A549 (cell line): ENCODE measurements at regions not wholly inside any gene's neighbourhood (a gene's known extent, or its start where the extent isn't known, plus 50 kb on each side); places are given as distances from the start of the nearest gene placed in this dataset.

Experiments
- ATAC-seq, 2 experiments: fragments of 200-7000 bp in 1 of 2; fragments of >200 bp in 1 of 2; cut with Nextera tagmentation in 1 of 2; cut with Tn5 transposase in 1 of 2; 3 replicates each; pipeline versions ENCODE4 v1.8.0 to v1.9.1; 2018 to 2020; ENCODE audit warnings: mild to moderate bottlenecking in 1 of 2, moderate library complexity in 1 of 2
- CTCF ChIA-PET: fragments of 300-600 bp; sonication (Branson Sonifier 250); formaldehyde crosslinking; extraction: SDS; loops from one replicate; lab custom pipeline; 2021; ENCODE audit warnings: antibody characterized with exemption, inconsistent platforms; lab: Yijun Ruan, JAX
- POLR2A ChIA-PET: fragments of 350-600 bp; formaldehyde crosslinking; extraction: SDS; loops from one replicate; lab custom pipeline; 2021; ENCODE audit warnings: antibody characterized with exemption, inconsistent platforms; lab: Yijun Ruan, JAX
- DNase-seq, 2 experiments: peaks; one replicate each; pipeline versions ENCODE4 v3.0.0 to v3.0.0-alpha.2; 2011 to 2016; ENCODE audit warnings: low read depth in 1 of 2, low spot score in 1 of 2
- FAIRE-seq: peaks from 2 replicates; lab custom pipeline; 2011; peaks lifted over from hg19 to GRCh38; lab: Jason Lieb, UNC
- H3K27ac ChIP-seq, 2 experiments: fragments of >200 bp; sonication (Bioruptor Twin); formaldehyde crosslinking; 3 replicates each; pipeline ENCODE4 v1.5.1; 2016 to 2017
- H3K4me1 ChIP-seq: fragments of >200 bp; sonication (Bioruptor Twin); formaldehyde crosslinking; 3 replicates; pipeline ENCODE4 v1.6.1; 2016
- H3K4me2 ChIP-seq: fragments of >200 bp; sonication (Bioruptor Twin); formaldehyde crosslinking; 3 replicates; pipeline ENCODE4 v1.6.1; 2016
- H3K4me3 ChIP-seq: fragments of >200 bp; sonication (Bioruptor Twin); formaldehyde crosslinking; 3 replicates; pipeline ENCODE4 v1.5.1; 2016
- H3K9me3 ChIP-seq: fragments of >200 bp; sonication (Bioruptor Twin); formaldehyde crosslinking; 3 replicates; pipeline ENCODE4 v1.6.1; 2016
- CHD2 ChIP-seq: fragments of 150-350 bp; IDR thresholded peaks from 2 replicates; pipeline ENCODE4 v1.6.1; 2014; ENCODE audit warnings: low read length; ENCODE audit not compliant: partially characterized antibody
- CHD4 ChIP-seq: fragments of 200-600 bp; sonication (generic); IDR thresholded peaks from 2 replicates; pipeline ENCODE4 v1.6.1; 2016; ENCODE audit warnings: antibody characterized with exemption, mild to moderate bottlenecking, borderline replicate concordance
- E2F6 ChIP-seq: IDR thresholded peaks from 2 replicates; pipeline ENCODE4 v1.6.1; 2012; ENCODE audit warnings: low read depth, borderline replicate concordance
- EHF ChIP-seq: fragments of 250-450 bp; sonication (Bioruptor Pico); IDR thresholded peaks from 2 replicates; pipeline ENCODE4 v1.5.0; 2020; ENCODE audit warnings: mild to moderate bottlenecking
- EP300 ChIP-seq, 2 experiments: fragments of >200 bp; sonication (Bioruptor Twin); formaldehyde crosslinking; IDR thresholded peaks; 2 replicates in 1 of 2; 3 replicates in 1 of 2; pipeline ENCODE4 v1.6.1; 2016 to 2017
- FOXS1 ChIP-seq: fragments of 250-450 bp; sonication (Bioruptor Pico); IDR thresholded peaks from 2 replicates; pipeline ENCODE4 v1.5.0; 2020; ENCODE audit warnings: mild to moderate bottlenecking, moderate library complexity
- HMGXB4 ChIP-seq: fragments of 250-450 bp; sonication (Bioruptor Pico); IDR thresholded peaks from 2 replicates; pipeline ENCODE4 v1.5.0; 2021; ENCODE audit warnings: mild to moderate bottlenecking, moderate library complexity, borderline replicate concordance
- HOXA7 ChIP-seq: fragments of 250-450 bp; sonication (Bioruptor Pico); IDR thresholded peaks from 2 replicates; pipeline ENCODE4 v1.5.0; 2020; ENCODE audit warnings: mild to moderate bottlenecking, moderate library complexity
- HOXB5 ChIP-seq: fragments of 250-450 bp; sonication (Bioruptor Pico); IDR thresholded peaks from 2 replicates; pipeline ENCODE4 v1.5.0; 2020; ENCODE audit warnings: mild to moderate bottlenecking, moderate library complexity
- JUN ChIP-seq, 2 experiments: fragments of >200 bp; sonication (Bioruptor Twin); formaldehyde crosslinking; IDR thresholded peaks; 2 replicates in 1 of 2; 3 replicates in 1 of 2; pipeline ENCODE4 v1.6.1; 2016 to 2017
- MYC ChIP-seq: IDR thresholded peaks from 2 replicates; pipeline ENCODE4 v1.6.1; 2012; ENCODE audit warnings: mild to moderate bottlenecking, inconsistent platforms, low read length, improper control_type of control experiment, borderline replicate concordance
- NPAS2 ChIP-seq: fragments of 250-450 bp; sonication (Bioruptor Pico); IDR thresholded peaks from 2 replicates; pipeline ENCODE4 v1.8.0; 2022; ENCODE audit warnings: mild to moderate bottlenecking, moderate library complexity, borderline replicate concordance
- PBX3 ChIP-seq: IDR thresholded peaks from 2 replicates; pipeline ENCODE4 v1.6.1; 2012
- POLR2A ChIP-seq: IDR thresholded peaks from 2 replicates; pipeline ENCODE4 v1.6.1; 2012; ENCODE audit warnings: mild to moderate bottlenecking, low read length
- POLR2AphosphoS2 ChIP-seq: conservative IDR thresholded peaks from 2 replicates; pipeline ENCODE4 v1.6.1; 2012; ENCODE audit warnings: low read length, improper control_type of control experiment, inconsistent platforms
- RAD21 ChIP-seq, 2 experiments: fragments of >200 bp in 1 of 2; sonication (Bioruptor Twin) in 1 of 2; formaldehyde crosslinking in 1 of 2; IDR thresholded peaks in 1 of 2; conservative IDR thresholded peaks in 1 of 2; 2 replicates in 1 of 2; 3 replicates in 1 of 2; pipeline ENCODE4 v1.6.1; 2012 to 2018; ENCODE audit warnings: inconsistent platforms in 1 of 2
- RARB ChIP-seq: fragments of 250-450 bp; sonication (Bioruptor Pico); IDR thresholded peaks from 2 replicates; pipeline ENCODE4 v1.8.0; 2021; ENCODE audit warnings: mild to moderate bottlenecking, moderate library complexity
- REST ChIP-seq: fragments of 200-600 bp; sonication (generic); IDR thresholded peaks from 2 replicates; pipeline ENCODE4 v1.6.1; 2016; ENCODE audit warnings: antibody characterized with exemption, mild to moderate bottlenecking, moderate library complexity
- RFX5 ChIP-seq: fragments of 450-650 bp; IDR thresholded peaks from 2 replicates; pipeline ENCODE4 v1.7.1; 2014; ENCODE audit warnings: antibody characterized with exemption, mild to moderate bottlenecking, moderate library complexity
- RNF2 ChIP-seq: fragments of 200-600 bp; sonication (generic); IDR thresholded peaks from 2 replicates; pipeline ENCODE4 v1.6.1; 2016; ENCODE audit warnings: low read depth, mild to moderate bottlenecking, antibody characterized with exemption, moderate library complexity, borderline replicate concordance
- SMC3 ChIP-seq: fragments of >200 bp; sonication (Bioruptor Twin); formaldehyde crosslinking; IDR thresholded peaks from 3 replicates; pipeline ENCODE4 v1.6.1; 2018; ENCODE audit warnings: inconsistent platforms
- SREBF2 ChIP-seq: fragments of 450-650 bp; IDR thresholded peaks from 2 replicates; pipeline ENCODE4 v1.6.1; 2014; ENCODE audit warnings: mild to moderate bottlenecking, moderate library complexity
- TFCP2L1 ChIP-seq: fragments of 250-450 bp; sonication (Bioruptor Pico); IDR thresholded peaks from 2 replicates; pipeline ENCODE4 v1.5.0; 2021; ENCODE audit warnings: mild to moderate bottlenecking
- TP53 ChIP-seq: fragments of 250-450 bp; sonication (Bioruptor Pico); IDR thresholded peaks from 2 replicates; pipeline ENCODE4 v1.5.0; 2021; ENCODE audit warnings: mild to moderate bottlenecking, moderate library complexity
- USF2 ChIP-seq: fragments of 450-650 bp; IDR thresholded peaks from 2 replicates; pipeline ENCODE4 v1.6.1; 2014; ENCODE audit warnings: antibody characterized with exemption
- ZNF302 ChIP-seq: fragments of 250-450 bp; sonication (Bioruptor Pico); IDR thresholded peaks from 2 replicates; pipeline ENCODE4 v1.9.0; 2021; ENCODE audit warnings: inconsistent platforms, mild to moderate bottlenecking, moderate library complexity
- ZSCAN20 ChIP-seq: fragments of 250-450 bp; sonication (Bioruptor Pico); IDR thresholded peaks from 2 replicates; pipeline ENCODE4 v1.8.0; 2022; ENCODE audit warnings: mild to moderate bottlenecking, moderate library complexity
- WGBS: methylation state at CpG from one replicate; pipeline ENCODE4 v1.1.6; 2017; ENCODE audit errors: missing lambda C conversion rate; 5-methylcytosine and 5-hydroxymethylcytosine counted together

- WGBS, result 24% methylated on average over 2 of the region's 2 CpGs
- no peaks in the 10 kb centered on the region for H3K9me3 ChIP-seq
- POLR2A ChIA-PET, result no interaction called here
- no peaks in the 10 kb centered on the region for H3K4me1 ChIP-seq
- CTCF ChIA-PET, result no interaction called here
- ATAC-seq (no peak), FAIRE-seq (no peak), DNase-seq (no peak)
- no peak overlapping the region for H3K4me3 ChIP-seq
- TF ChIP-seq TP53, result no peak
- no peak for TF ChIP-seq USF2
- TF ChIP-seq FOXS1 (CRISPR knock-in tag), result no peak
- no peak for TF ChIP-seq REST
- no peak for TF ChIP-seq RFX5
- no peak for TF ChIP-seq ZSCAN20 (CRISPR knock-in tag)
- no peak for TF ChIP-seq POLR2AphosphoS2
- TF ChIP-seq RAD21 (conservative IDR thresholded peaks at IDR 0.05 in 1 of 2, IDR thresholded peaks at IDR 0.05 in 1 of 2), result no peak
- TF ChIP-seq JUN (IDR thresholded peaks at IDR 0.05), result no peak
- no peak for TF ChIP-seq EP300 (IDR thresholded peaks at IDR 0.05)
- TF ChIP-seq HMGXB4 (CRISPR knock-in tag), result no peak
- TF ChIP-seq RNF2, result no peak
- no peak for TF ChIP-seq NPAS2
- TF ChIP-seq HOXB5 (CRISPR knock-in tag), result no peak
- TF ChIP-seq RARB (CRISPR knock-in tag), result no peak
- TF ChIP-seq SMC3, result no peak
- no peak for TF ChIP-seq PBX3
- TF ChIP-seq E2F6, result no peak
- no peak overlapping the region for H3K4me2 ChIP-seq
- H3K27ac ChIP-seq, result no peak overlapping the region
Measured at GRCh38 chr13:104074326-104074725, 1008.1 kb upstream of the SLC10A2 start.

GRCh38 chr13:104071806-104072205, 1005.6 kb upstream of the SLC10A2 start:
- CTCF ChIA-PET, result no interaction called here
- no peak overlapping the region for H3K4me3 ChIP-seq
- TF ChIP-seq CHD4, result no peak
- TF ChIP-seq SREBF2, result no peak
- no peak for TF ChIP-seq EHF (CRISPR knock-in tag)
- TF ChIP-seq CHD2, result no peak
- TF ChIP-seq NPAS2, result no peak
- no peak for TF ChIP-seq MYC
- TF ChIP-seq TFCP2L1 (CRISPR knock-in tag), result no peak
- no peak for TF ChIP-seq POLR2A
- no peak for TF ChIP-seq ZNF302 (CRISPR knock-in tag)
- no peak for TF ChIP-seq HOXA7 (CRISPR knock-in tag)
- TF ChIP-seq, all 56 proteins: peak for 0
- 2% methylated on average over 2 of the region's 2 CpGs for WGBS
- no peak overlapping the region for H3K27ac ChIP-seq
- ATAC-seq (no peak), FAIRE-seq (no peak), DNase-seq (no peak)
- no peak overlapping the region for H3K4me2 ChIP-seq
- no peaks in the 10 kb centered on the region for H3K4me1 ChIP-seq
- POLR2A ChIA-PET, result no interaction called here
- no peaks in the 10 kb centered on the region for H3K9me3 ChIP-seq
